NCI-H2196 (cell line): ENCODE measurements at regions not wholly inside any gene's neighbourhood (a gene's known extent, or its start where the extent isn't known, plus 50 kb on each side); places are given as distances from the start of the nearest gene placed in this dataset.

Experiments used
- DNase-seq: peaks from one replicate; lab custom pipeline; 2025; ENCODE audit not compliant: unreplicated experiment; lab: John Stamatoyannopoulos, UW

GRCh38 chr1:168782559-168783116, 53.6 kb upstream of the DPT start:
- no peak for DNase-seq

GRCh38 chr1:168783458-168784210, 54.6 kb upstream of the DPT start:
- no peak for DNase-seq

GRCh38 chr1:168786476-168787330, 57.7 kb upstream of the DPT start:
- DNase-seq, result no peak

DNA sequence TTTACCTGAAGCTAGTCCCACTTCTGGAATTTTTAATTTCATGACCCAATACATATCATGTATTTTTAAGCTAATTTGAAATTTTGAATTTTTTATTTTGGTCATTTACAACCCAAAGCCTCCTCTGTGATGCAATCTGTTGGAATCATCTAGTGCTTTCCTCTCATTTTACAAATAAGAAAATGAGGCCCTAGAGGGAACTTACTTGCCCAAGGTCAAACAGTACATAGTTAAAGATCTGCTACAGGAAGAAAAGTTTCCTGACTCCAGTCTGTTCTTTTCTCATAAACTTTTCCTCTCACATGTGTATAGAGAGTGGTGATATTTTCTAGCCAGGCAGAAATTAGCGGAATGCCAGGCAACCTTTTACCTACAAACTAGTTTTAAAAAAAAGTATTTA, 59.3 kb upstream of the DPT start:
- no peak for DNase-seq

DNA sequence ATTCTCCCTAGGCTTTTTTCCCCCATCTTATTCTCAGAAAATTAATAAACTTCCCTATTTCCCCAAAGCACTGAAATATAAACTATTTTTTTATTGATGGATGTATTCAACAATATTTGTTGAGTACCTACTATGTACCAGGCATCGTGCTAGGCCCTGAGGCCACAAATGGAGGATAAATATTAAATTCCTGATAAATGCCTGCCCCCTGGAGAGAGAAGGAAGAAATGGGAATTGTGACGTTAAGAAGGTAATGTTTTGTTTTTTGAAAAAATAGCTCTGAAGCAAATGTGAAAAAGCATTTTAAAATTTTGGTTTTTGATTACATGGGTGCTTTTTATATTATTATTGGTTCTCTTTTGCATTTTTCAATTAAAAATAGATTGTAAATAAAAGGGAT, 60.5 kb upstream of the DPT start:
- no peak for DNase-seq

GRCh38 chr1:168792142-168792541, 63.1 kb upstream of the DPT start:
- no peak for DNase-seq

DNA sequence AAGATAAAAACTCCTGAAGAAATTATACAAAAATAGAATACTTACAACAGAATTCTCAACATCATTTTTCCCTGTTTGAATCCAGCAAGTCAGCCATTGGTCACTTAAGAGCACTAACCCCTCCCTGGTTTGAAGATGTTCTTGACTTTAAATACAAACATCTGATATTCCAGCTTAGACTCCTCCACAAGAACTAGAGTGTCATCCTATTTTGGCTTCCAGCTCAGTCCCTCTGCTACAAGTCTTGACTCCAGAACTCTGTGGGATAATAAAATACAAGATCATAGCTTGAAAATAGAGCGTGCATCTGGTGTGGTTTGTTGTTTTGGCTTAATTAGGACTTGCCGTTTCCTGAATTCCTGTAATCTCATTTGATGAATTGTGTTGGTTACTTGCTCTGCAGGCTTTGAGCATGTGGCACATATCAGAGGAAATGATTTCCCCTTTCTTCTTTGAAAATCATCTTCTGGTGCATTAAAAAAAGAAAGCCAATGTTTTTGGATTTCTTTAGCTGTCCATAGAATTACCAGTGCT, 63.7 kb upstream of the DPT start:
- no peak for DNase-seq

DNA sequence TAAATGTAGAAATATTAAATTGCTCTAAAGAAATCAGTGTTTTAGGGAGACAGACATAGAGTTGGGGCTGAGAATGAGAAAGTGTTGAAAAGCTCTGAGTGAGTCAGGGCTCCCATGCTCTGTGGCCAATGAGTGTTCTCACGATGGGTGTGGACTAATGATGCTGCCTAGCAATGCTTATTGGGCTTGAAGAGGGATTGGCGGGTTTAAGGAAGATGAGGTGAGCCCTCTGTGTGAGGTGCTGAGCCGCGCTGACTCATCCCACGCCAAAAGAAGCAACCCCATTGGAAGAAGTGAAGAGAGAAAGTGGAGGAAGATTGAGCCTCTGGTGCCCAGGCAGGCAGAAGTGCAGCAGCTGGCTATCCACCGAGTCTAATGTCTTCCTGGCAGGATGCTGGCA, 65.1 kb upstream of the DPT start:
- DNase-seq, result no peak

DNA sequence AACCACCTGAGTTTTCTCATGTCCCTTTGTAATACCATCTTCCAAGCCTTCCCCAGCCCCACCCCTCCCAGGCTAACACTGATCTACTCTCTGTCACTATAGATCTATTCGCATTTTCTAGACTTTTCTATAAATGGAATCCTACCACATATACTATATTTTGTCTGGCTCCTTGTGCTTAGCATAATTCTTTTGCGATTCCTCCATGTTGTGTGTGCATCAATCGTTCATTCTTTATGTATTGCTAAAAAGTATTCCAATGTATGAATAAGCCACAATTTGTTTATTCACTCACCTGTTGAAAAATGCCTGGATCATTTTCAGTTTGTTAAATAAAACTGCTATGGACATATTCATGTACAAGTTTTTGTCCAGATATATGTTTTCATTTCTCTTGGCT, 66.7 kb upstream of the DPT start:
- DNase-seq, result no peak

DNA sequence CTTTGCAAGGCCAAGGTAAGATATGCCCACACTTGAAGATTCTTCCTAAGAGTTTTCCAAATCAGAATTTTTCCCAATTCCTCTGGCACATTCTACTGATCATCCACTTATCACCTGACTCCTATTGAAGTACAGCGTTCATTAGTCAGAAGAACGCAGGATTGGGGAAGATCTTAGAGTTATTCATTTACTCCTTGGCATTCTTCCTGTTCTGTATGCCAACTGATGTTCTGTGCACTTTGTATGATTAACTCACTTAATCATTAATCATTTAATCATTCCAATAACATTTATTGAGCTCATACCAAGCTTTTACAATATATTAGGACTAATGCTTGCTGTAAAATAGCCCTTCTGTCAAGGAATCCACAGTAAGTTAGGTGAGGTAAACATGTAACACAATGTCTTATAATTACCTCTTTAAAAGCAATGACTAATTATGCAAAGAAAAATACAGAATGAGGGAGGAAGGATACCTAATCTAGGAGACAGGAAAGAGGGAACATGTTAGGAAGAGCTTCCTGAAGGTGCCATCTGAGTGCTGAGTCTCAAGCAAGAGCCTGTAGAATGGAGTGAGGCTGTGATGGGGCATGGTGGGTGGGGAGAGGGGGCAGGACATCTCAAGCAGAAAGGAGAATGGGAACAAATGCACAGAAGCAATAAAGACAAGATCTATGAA, 71.1 kb upstream of the DPT start:
- no peak for DNase-seq

DNA sequence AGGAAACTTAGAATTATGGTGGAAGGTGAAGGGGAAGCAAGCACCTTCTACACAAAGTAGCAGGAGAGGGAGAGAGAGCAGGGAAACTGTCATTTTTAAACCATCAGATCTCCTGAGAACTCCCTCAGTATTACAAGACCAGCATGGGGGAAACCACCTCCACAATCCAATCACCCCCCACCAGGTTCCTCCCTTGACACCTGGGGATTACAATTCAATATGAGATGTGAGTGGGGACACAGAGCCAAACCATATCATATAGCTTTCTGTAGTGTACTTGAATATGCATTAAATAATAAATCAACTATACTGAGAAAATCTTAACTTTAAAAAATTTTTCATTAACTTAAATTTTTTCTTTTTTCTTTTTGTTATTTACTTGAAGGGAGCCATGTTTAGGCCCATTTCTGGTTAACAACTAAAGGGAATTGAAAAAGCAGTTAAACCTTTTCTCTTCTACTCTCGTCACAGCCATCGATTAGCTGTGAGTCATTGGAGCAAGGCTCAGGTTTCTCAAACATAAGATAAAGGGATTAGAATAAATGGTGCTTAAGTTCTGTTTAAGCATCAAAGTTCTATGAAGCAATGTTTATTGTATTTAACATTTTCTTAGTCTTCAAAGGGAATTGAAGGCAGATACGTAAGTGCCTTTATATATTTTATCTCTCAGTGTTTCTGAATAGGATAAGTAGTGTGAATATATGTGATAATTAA, 72.2 kb upstream of the DPT start:
- peak; percentile 7 for DNase-seq

DNA sequence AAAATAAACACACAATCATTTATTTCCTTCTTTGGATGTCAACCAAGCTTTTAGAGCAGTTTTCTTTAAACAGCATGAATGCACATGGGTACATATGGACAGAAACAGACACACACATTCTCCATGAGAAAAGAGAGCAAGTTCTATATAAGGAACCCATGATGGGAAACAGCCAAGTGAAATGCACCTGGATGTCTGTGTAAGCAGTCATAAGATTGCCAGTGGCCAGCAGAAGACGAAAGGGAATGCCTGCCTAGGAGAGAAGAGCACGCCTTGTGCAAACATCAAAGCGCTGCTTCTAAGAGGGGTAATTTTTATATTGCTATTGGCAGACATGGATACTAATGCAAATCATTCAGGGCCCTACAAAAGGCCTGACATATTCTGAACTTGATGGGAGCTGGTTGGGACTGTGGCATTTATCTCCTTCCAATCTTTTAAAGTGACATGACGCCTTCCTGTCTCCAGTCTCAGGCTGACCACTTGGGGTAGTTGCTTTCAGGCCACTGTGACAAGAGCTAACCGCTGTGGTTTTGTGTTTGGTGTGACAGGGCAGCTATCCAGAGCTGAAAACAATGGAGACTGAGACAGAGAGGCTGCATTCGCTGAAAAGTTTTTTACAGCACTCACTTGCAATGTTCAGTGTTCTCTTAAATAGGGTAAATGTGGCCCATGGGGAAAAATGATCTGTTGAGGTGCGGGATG, 75.0 kb upstream of the DPT start:
- no peak for DNase-seq

DNA sequence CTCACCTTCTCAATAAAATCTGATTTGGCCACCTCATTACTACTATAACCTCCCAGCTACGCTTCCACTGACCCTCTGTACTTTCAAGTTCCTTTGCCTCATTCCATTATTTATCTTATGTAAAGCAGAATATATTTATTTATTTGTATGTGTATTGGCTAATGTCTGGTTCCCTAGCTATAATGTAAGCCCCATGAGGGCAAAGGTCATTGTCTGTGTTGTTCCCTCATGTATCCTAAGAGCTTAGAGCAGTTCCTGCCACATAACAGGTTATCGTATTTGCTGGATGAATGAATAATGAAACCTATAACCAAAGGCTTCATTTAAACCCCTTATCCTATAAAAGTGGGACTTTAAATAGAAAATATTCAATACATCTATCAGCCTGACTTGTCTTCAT, 77.9 kb upstream of the DPT start:
- no peak for DNase-seq

DNA sequence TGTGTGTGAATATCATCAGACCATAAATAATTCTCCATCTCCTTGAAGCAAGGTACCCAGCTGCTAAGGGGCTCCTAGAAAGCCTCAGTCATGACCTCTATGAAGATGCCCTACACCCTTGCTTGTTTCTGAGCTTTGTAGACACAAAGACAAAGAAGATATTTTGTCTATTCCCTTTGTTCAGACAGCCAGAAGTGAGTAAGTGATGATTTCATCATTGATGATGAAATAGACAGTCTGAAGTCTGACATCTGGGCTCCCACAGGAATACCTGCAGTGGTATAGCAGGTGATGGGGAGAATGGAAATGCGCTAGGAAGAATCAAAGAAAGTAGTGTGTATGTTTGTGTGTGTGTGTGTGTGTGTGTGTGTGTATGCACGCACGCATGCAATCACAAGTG, 82.2 kb upstream of the DPT start:
- no peak for DNase-seq

DNA sequence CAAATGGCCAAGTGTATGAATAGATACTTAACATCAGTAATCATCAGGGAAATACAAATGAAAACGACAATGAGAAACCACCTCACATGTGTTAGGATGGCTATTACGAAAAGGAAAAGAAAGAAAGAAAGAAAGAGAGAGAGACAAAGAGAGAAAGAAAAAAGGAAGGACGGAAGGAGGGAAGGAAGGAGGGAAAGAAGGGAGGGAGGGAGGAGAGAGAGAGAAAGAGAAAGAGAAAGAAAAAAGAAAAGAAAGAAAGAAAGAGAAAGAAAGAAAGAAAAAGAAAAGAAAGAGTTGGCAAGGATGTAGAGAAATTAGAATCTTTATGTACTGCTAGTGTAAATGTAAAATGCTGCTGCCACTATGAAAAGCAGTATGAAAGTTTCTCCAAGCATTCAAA, 90.7 kb upstream of the DPT start:
- DNase-seq, result no peak

GRCh38 chr1:168821434-168821833, 92.4 kb upstream of the DPT start:
- no peak for DNase-seq

GRCh38 chr1:168822911-168823310, 93.9 kb upstream of the DPT start:
- DNase-seq, result no peak

DNA sequence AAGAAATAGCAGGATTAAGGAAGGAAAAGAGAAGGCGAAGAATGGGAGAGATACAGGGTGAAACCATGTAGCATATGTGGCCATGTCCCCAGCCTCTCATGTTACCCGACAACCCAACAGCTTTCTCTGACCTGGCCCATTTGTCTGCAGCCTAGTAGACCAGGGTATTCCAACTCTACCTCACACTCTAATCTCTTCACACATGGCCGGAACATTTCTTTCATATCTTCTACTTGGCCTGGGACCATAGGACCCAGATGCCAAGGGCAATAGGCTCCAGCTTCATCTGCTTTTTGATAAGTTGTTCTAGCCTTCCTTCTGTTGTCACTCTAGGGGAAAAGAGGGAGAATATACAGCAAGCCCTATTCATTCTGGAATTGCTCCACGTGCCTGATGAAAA, 95.0 kb upstream of the DPT start:
- no peak for DNase-seq

DNA sequence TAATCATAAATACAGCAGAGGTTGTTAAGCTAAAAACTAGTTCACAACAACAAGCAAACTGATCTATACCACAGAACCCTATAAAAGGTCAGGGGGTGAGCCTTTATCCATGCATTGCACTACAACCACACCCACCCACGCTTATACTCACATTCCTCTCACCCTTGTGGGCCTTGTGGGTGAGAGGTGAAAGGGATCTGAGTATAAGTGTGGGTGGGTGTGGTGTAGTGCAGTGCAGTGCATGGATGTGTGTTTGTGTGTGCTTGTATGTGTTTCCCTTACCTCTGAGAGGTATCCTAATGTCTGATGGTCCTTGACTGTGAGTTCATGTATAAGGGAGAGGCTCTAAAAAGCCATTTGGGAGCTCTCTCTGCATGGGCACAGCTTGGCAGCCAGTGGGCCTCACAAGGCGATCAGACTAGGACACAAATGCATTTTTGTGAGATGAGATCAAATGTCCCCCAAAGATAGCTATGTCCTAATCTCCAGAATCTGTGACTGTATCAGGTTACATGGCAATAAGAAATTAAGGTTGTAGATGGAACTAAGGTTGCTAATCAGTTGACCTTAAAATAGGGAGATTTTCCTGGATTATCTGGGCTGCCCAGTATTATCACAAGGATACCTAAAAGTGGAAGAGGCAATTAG, 95.5 kb upstream of the DPT start:
- no peak for DNase-seq

GRCh38 chr1:168825129-168825528, 96.1 kb upstream of the DPT start:
- no peak for DNase-seq
